MM.1S (cell line): ENCODE measurements at regions not wholly inside any gene's neighbourhood (a gene's known extent, or its start where the extent isn't known, plus 50 kb on each side); places are given as distances from the start of the nearest gene placed in this dataset.

Experiments
- EZH2 ChIP-seq: fragments of 300-600 bp; sonication (generic); optimal IDR thresholded peaks from 2 replicates; pipeline ENCODE3; 2017; ENCODE audit warnings: low read depth, mild to moderate bottlenecking, antibody characterized with exemption, low read length, mixed read lengths
- TF ChIP-seq, protein P1 (sequence below): fragments of 300-600 bp; sonication (generic); IDR thresholded peaks from 2 replicates; pipeline ENCODE4 v1.5.1; 2016; ENCODE audit warnings: antibody characterized with exemption, low read length, mixed read lengths

DNA sequence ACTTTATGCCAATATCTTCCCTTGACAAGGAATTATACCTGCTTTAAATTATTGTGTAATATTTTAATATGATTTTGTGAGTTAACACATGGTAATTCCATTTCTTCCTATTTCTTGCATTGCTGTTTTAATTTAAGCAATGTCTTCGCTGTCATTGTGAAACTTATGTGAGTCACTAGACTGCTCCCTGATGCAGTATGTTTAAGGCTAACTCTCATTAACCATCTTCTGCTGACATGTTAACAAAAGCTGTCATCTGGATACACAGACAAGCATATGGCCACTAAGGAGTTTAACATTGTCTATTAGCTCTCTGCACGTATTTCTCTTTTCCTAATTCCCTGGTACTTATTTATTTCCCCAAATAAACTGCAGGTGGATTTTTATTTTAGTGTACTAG is 980.8 kb upstream of the CTNND2 start:
- TF ChIP-seq, protein P1, sequence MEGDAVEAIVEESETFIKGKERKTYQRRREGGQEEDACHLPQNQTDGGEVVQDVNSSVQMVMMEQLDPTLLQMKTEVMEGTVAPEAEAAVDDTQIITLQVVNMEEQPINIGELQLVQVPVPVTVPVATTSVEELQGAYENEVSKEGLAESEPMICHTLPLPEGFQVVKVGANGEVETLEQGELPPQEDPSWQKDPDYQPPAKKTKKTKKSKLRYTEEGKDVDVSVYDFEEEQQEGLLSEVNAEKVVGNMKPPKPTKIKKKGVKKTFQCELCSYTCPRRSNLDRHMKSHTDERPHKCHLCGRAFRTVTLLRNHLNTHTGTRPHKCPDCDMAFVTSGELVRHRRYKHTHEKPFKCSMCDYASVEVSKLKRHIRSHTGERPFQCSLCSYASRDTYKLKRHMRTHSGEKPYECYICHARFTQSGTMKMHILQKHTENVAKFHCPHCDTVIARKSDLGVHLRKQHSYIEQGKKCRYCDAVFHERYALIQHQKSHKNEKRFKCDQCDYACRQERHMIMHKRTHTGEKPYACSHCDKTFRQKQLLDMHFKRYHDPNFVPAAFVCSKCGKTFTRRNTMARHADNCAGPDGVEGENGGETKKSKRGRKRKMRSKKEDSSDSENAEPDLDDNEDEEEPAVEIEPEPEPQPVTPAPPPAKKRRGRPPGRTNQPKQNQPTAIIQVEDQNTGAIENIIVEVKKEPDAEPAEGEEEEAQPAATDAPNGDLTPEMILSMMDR: no peak
- TF ChIP-seq EZH2: no peak
